Ishikawa (cell line): ENCODE measurements at regions not wholly inside any gene's neighbourhood (a gene's known extent, or its start where the extent isn't known, plus 50 kb on each side); places are given as distances from the start of the nearest gene placed in this dataset.

Experiments
- EGR1 ChIP-seq: IDR thresholded peaks from 2 replicates; pipeline ENCODE4 v1.6.1; 2012
- EP300 ChIP-seq: IDR thresholded peaks from 2 replicates; pipeline ENCODE4 v1.6.1; 2012; ENCODE audit warnings: borderline replicate concordance
- RAD21 ChIP-seq: IDR thresholded peaks from 2 replicates; pipeline ENCODE4 v1.6.1; 2012; ENCODE audit warnings: low read depth
- TAF1 ChIP-seq: IDR thresholded peaks from 2 replicates; pipeline ENCODE4 v1.6.1; 2012; ENCODE audit warnings: low read depth, mild to moderate bottlenecking
- YY1 ChIP-seq: IDR thresholded peaks from 2 replicates; pipeline ENCODE4 v1.6.1; 2012; ENCODE audit warnings: low read depth
- TF ChIP-seq, protein P1 (sequence below): IDR thresholded peaks from 2 replicates; pipeline ENCODE4 v1.6.1; 2012; ENCODE audit warnings: low read depth, mild to moderate bottlenecking

DNA sequence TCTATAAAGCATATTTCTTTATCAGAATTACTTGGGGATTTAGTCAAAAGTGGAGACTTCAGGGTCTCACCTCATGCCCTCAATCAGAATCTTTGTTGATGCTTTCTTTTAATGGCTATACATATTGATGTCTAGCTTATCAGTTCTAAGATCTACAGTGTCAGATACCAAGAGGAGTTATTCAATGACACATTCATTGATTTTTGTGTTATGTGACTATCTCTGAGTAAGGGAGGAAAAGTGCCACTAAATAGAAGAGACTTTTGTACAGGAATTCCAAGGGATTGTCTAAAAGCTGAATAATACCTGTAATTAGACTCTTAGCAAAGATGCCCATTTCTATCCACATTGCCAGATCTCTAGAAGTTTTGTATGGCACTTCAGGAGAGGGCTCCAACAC, 87.2 kb downstream of the HLX start:
- TF ChIP-seq EGR1 (no peak), EP300 (no peak), YY1 (no peak), TAF1 (no peak), RAD21 (no peak)
- TF ChIP-seq, protein P1, sequence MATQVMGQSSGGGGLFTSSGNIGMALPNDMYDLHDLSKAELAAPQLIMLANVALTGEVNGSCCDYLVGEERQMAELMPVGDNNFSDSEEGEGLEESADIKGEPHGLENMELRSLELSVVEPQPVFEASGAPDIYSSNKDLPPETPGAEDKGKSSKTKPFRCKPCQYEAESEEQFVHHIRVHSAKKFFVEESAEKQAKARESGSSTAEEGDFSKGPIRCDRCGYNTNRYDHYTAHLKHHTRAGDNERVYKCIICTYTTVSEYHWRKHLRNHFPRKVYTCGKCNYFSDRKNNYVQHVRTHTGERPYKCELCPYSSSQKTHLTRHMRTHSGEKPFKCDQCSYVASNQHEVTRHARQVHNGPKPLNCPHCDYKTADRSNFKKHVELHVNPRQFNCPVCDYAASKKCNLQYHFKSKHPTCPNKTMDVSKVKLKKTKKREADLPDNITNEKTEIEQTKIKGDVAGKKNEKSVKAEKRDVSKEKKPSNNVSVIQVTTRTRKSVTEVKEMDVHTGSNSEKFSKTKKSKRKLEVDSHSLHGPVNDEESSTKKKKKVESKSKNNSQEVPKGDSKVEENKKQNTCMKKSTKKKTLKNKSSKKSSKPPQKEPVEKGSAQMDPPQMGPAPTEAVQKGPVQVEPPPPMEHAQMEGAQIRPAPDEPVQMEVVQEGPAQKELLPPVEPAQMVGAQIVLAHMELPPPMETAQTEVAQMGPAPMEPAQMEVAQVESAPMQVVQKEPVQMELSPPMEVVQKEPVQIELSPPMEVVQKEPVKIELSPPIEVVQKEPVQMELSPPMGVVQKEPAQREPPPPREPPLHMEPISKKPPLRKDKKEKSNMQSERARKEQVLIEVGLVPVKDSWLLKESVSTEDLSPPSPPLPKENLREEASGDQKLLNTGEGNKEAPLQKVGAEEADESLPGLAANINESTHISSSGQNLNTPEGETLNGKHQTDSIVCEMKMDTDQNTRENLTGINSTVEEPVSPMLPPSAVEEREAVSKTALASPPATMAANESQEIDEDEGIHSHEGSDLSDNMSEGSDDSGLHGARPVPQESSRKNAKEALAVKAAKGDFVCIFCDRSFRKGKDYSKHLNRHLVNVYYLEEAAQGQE: no peak
